ENCODE measurements at regions not wholly inside any gene's neighbourhood (a gene's known extent, or its start where the extent isn't known, plus 50 kb on each side); places are given as distances from the start of the nearest gene placed in this dataset.

GRCh38 chr18:6614952-6615351 is 114.6 kb upstream of the ARHGAP28 start:
- no peak overlapping the region for H2BK15ac ChIP-seq (ENCODE audit: low read length)
- H2BK5ac ChIP-seq (ENCODE audit: low read depth, low read length): no peak overlapping the region
- no peaks in the 10 kb centered on the region; the same call in 1 of the 2 replicates for H3K23me2 ChIP-seq (ENCODE audit: low read depth, low read length)
- H3K27ac ChIP-seq (ENCODE audit: low read depth, low read length): no peak overlapping the region
- H4K5ac ChIP-seq (ENCODE audit: insufficient read length, low read depth, low read length): no peak overlapping the region
- H3K27me3 ChIP-seq (replicated peaks in 1 of 4; ENCODE audit: control insufficient read depth in 3 of 4, extremely low read depth in 1 of 4, insufficient read depth in 3 of 4, low read length in 3 of 4): peaks cover 0 to 2% (median 0%) of the 10 kb centered on the region in 4 experiments; a peak in 1 of 7 replicates
- H3K79me2 ChIP-seq (ENCODE audit: control insufficient read depth in 1 of 2, insufficient read depth in 2 of 2, low read length in 2 of 2): no peaks in the 10 kb centered on the region
- 83% methylated on average over 4 of the region's 4 CpGs; no CpG with 5 or more reads in 1 of the 2 experiments for WGBS, 2 experiments (ENCODE audit: extremely low coverage in 1 of 2, insufficient coverage in 1 of 2, insufficient read length in 1 of 2, insufficient replicate concordance in 2 of 2, low coverage in 1 of 2, low lambda C conversion rate in 2 of 2, missing lambda C conversion rate in 1 of 2)
- H3K4me1 ChIP-seq (replicated peaks in 1 of 4; ENCODE audit: control insufficient read depth in 3 of 4, insufficient read depth in 4 of 4, low read length in 3 of 4): peaks cover 0 to 3% (median 1%) of the 10 kb centered on the region in 4 experiments; a peak in 1 of 7 replicates
- H4K91ac ChIP-seq (replicated peaks; ENCODE audit: insufficient read length, low read length): no peak overlapping the region
- H4K8ac ChIP-seq (ENCODE audit: extremely low read depth, insufficient read depth, low read length): no peak overlapping the region
- no peak overlapping the region for H2AK5ac ChIP-seq (ENCODE audit: low read depth, low read length)
- no peak overlapping the region for H3K56ac ChIP-seq (replicated peaks; ENCODE audit: insufficient read length, low read depth, low read length)
- no peak overlapping the region for H2BK20ac ChIP-seq (ENCODE audit: low read length)
- no peak overlapping the region for H3K4ac ChIP-seq (replicated peaks; ENCODE audit: insufficient read length, low read depth, low read length)
- no peak for TF ChIP-seq ATF3 (IDR thresholded peaks at IDR 0.05; ENCODE audit: insufficient read depth, low read depth, low read length)
- TF ChIP-seq SP1 (IDR thresholded peaks at IDR 0.05; ENCODE audit: low read depth, low read length): no peak
- no peak for TF ChIP-seq CBX5 (IDR thresholded peaks at IDR 0.05; ENCODE audit: low read depth, low read length)
- TF ChIP-seq KDM5A (IDR thresholded peaks at IDR 0.05; ENCODE audit: low read length): no peak
- TF ChIP-seq EGR1 (IDR thresholded peaks at IDR 0.05; ENCODE audit: borderline replicate concordance, low read depth, low read length): no peak
- no peak for TF ChIP-seq SRF (IDR thresholded peaks at IDR 0.05; ENCODE audit: low read depth, low read length)
- no peak for TF ChIP-seq SUZ12 (IDR thresholded peaks at IDR 0.05; ENCODE audit: low read length)
- TF ChIP-seq BCL11A (IDR thresholded peaks at IDR 0.05; ENCODE audit: low read depth in 2 of 2, low read length in 2 of 2): no peak
- TF ChIP-seq CBX8 (IDR thresholded peaks at IDR 0.05; ENCODE audit: borderline replicate concordance, low read depth, low read length): no peak
- TF ChIP-seq CHD2 (IDR thresholded peaks at IDR 0.05; ENCODE audit: low read length): no peak
- no peak for TF ChIP-seq YY1 (IDR thresholded peaks at IDR 0.05; ENCODE audit: low read depth, low read length)
- no peak for TF ChIP-seq POLR2AphosphoS5 (IDR thresholded peaks at IDR 0.05; ENCODE audit: low read depth, low read length)
- TF ChIP-seq JUN (IDR thresholded peaks at IDR 0.05; ENCODE audit: low read depth, low read length): no peak
- no peak overlapping the region for H2AFZ ChIP-seq (ENCODE audit: low read length)
- H3K36me3 ChIP-seq (ENCODE audit: control insufficient read depth in 2 of 4, insufficient read depth in 4 of 4, low read length in 3 of 4): 0 out of 8 replicates have a peak, but pooled peaks cover 0 to 7% (median 0%) of the 10 kb centered on the region in 4 experiments
- H3K9me3 ChIP-seq (ENCODE audit: insufficient read depth in 2 of 2, low read depth in 1 of 2, low read length in 1 of 2): peaks cover 4 to 6% of the 10 kb centered on the region in 2 experiments; a peak in 3 of 4 replicates
- POLR2A ChIA-PET (ENCODE audit: partially characterized antibody): no interaction called here
- no peak overlapping the region for H2BK120ac ChIP-seq (replicated peaks; ENCODE audit: low read depth, low read length)
- H3K23ac ChIP-seq (ENCODE audit: insufficient read length): no peak overlapping the region
- FAIRE-seq (no peak), DNase-seq (ENCODE audit: low read depth in 1 of 2, low spot score in 2 of 2) (no peak)
- CTCF ChIA-PET (ENCODE audit: partially characterized antibody): no interaction called here
- H3K79me1 ChIP-seq (ENCODE audit: low read depth, low read length): no peaks in the 10 kb centered on the region
- no peak overlapping the region for H3K18ac ChIP-seq (ENCODE audit: extremely low read depth, low read length)
- no peak overlapping the region for H3K4me2 ChIP-seq (ENCODE audit: insufficient read depth in 1 of 2, low read depth in 2 of 2, low read length in 2 of 2)
- H3K14ac ChIP-seq (ENCODE audit: insufficient read length): no peak overlapping the region
- no peaks in the 10 kb centered on the region for H4K20me1 ChIP-seq (replicated peaks in 1 of 2; ENCODE audit: control insufficient read depth in 1 of 2, insufficient read depth in 2 of 2, low read length in 2 of 2)
- no peak overlapping the region for H3K9ac ChIP-seq (replicated peaks in 1 of 4; ENCODE audit: extremely low read depth in 1 of 4, low read depth in 3 of 4, low read length in 3 of 4)
- H3K4me3 ChIP-seq (ENCODE audit: extremely low read depth in 1 of 4, insufficient read depth in 2 of 4, low read depth in 3 of 4, low read length in 4 of 4): no peak overlapping the region
- no peak overlapping the region for H2BK12ac ChIP-seq (ENCODE audit: low read depth, low read length)
